Upper lobe of left lung (tissue), 4 donors: ENCODE measurements at regions not wholly inside any gene's neighbourhood (a gene's known extent, or its start where the extent isn't known, plus 50 kb on each side); places are given as distances from the start of the nearest gene placed in this dataset.
"Not testable (repeated sequence)": the region's sequence is repeated elsewhere in the genome, so short reads cannot be mapped to it uniquely, and the experiment has no call there.

Experiments
- CTCF ChIP-seq, 6 experiments: fragments of 450-650 bp in 4 of 6; fragments of 200-600 bp in 2 of 6; sonication (generic) in 2 of 6; IDR thresholded peaks; one replicate each; pipeline ENCODE4 v1.5.1; 2016 to 2019; ENCODE audit warnings: antibody characterized with exemption in 6 of 6
- POLR2A ChIP-seq, 4 donors: fragments of 450-650 bp; IDR thresholded peaks; one replicate each; pipeline ENCODE4 v1.5.1; 2016 to 2017; ENCODE audit warnings: antibody characterized with exemption in 4 of 4, mild to moderate bottlenecking in 2 of 4
- POLR2AphosphoS5 ChIP-seq, 2 donors: sonication (generic); formaldehyde crosslinking; IDR thresholded peaks; one replicate each; pipeline ENCODE4 v1.5.1; 2017; ENCODE audit warnings: antibody characterized with exemption in 2 of 2

GRCh38 chr1:224032608-224033276, 81.2 kb upstream of the FBXO28 start:
- TF ChIP-seq POLR2AphosphoS5, CTCF, POLR2A (IDR thresholded peaks at IDR 0.05): not testable (repeated sequence)
